A549 (cell line): ENCODE measurements at regions not wholly inside any gene's neighbourhood (a gene's known extent, or its start where the extent isn't known, plus 50 kb on each side); places are given as distances from the start of the nearest gene placed in this dataset.

Experiments used
- ATAC-seq, 2 experiments: fragments of 200-7000 bp in 1 of 2; fragments of >200 bp in 1 of 2; cut with Nextera tagmentation in 1 of 2; cut with Tn5 transposase in 1 of 2; 3 replicates each; pipeline versions ENCODE4 v1.8.0 to v1.9.1; 2018 to 2020; ENCODE audit warnings: mild to moderate bottlenecking in 1 of 2, moderate library complexity in 1 of 2
- CTCF ChIA-PET: fragments of 300-600 bp; sonication (Branson Sonifier 250); formaldehyde crosslinking; extraction: SDS; loops from one replicate; lab custom pipeline; 2021; ENCODE audit warnings: antibody characterized with exemption, inconsistent platforms; lab: Yijun Ruan, JAX
- POLR2A ChIA-PET: fragments of 350-600 bp; formaldehyde crosslinking; extraction: SDS; loops from one replicate; lab custom pipeline; 2021; ENCODE audit warnings: antibody characterized with exemption, inconsistent platforms; lab: Yijun Ruan, JAX
- DNase-seq, 2 experiments: peaks; one replicate each; pipeline versions ENCODE4 v3.0.0 to v3.0.0-alpha.2; 2011 to 2016; ENCODE audit warnings: low read depth in 1 of 2, low spot score in 1 of 2
- FAIRE-seq: peaks from 2 replicates; lab custom pipeline; 2011; peaks lifted over from hg19 to GRCh38; lab: Jason Lieb, UNC
- H3K27ac ChIP-seq, 2 experiments: fragments of >200 bp; sonication (Bioruptor Twin); formaldehyde crosslinking; 3 replicates each; pipeline ENCODE4 v1.5.1; 2016 to 2017
- H3K4me1 ChIP-seq: fragments of >200 bp; sonication (Bioruptor Twin); formaldehyde crosslinking; 3 replicates; pipeline ENCODE4 v1.6.1; 2016
- H3K4me2 ChIP-seq: fragments of >200 bp; sonication (Bioruptor Twin); formaldehyde crosslinking; 3 replicates; pipeline ENCODE4 v1.6.1; 2016
- H3K4me3 ChIP-seq: fragments of >200 bp; sonication (Bioruptor Twin); formaldehyde crosslinking; 3 replicates; pipeline ENCODE4 v1.5.1; 2016
- H3K9me3 ChIP-seq: fragments of >200 bp; sonication (Bioruptor Twin); formaldehyde crosslinking; 3 replicates; pipeline ENCODE4 v1.6.1; 2016
- BCL3 ChIP-seq: fragments of >200 bp; sonication (Bioruptor Twin); formaldehyde crosslinking; IDR thresholded peaks from 3 replicates; pipeline ENCODE4 v1.6.1; 2016
- BHLHE40 ChIP-seq: IDR thresholded peaks from 2 replicates; pipeline ENCODE4 v1.6.1; 2012; ENCODE audit warnings: low read depth, low read length, inconsistent platforms
- CHD4 ChIP-seq: fragments of 200-600 bp; sonication (generic); IDR thresholded peaks from 2 replicates; pipeline ENCODE4 v1.6.1; 2016; ENCODE audit warnings: antibody characterized with exemption, mild to moderate bottlenecking, borderline replicate concordance
- CTCF ChIP-seq: fragments of >200 bp; sonication (Bioruptor Twin); formaldehyde crosslinking; IDR thresholded peaks from 3 replicates; pipeline ENCODE4 v1.5.1; 2016
- E2F6 ChIP-seq: IDR thresholded peaks from 2 replicates; pipeline ENCODE4 v1.6.1; 2012; ENCODE audit warnings: low read depth, borderline replicate concordance
- ESRRA ChIP-seq: fragments of 150-350 bp; IDR thresholded peaks from 2 replicates; pipeline ENCODE4 v1.6.1; 2014; ENCODE audit warnings: mild to moderate bottlenecking, low read length, borderline replicate concordance
- FOSL2 ChIP-seq, 2 experiments: fragments of 450-650 bp in 1 of 2; fragments of >200 bp in 1 of 2; sonication (Bioruptor Twin) in 1 of 2; formaldehyde crosslinking; IDR thresholded peaks; 2 replicates each; pipeline versions ENCODE4 v1.5.0 to v1.6.1; 2016 to 2020; ENCODE audit warnings: mild to moderate bottlenecking in 1 of 2, moderate library complexity in 1 of 2
- FOXS1 ChIP-seq: fragments of 250-450 bp; sonication (Bioruptor Pico); IDR thresholded peaks from 2 replicates; pipeline ENCODE4 v1.5.0; 2020; ENCODE audit warnings: mild to moderate bottlenecking, moderate library complexity
- HDAC2 ChIP-seq: fragments of 200-600 bp; sonication (generic); IDR thresholded peaks from 2 replicates; pipeline ENCODE4 v1.6.1; 2016
- HMGXB4 ChIP-seq: fragments of 250-450 bp; sonication (Bioruptor Pico); IDR thresholded peaks from 2 replicates; pipeline ENCODE4 v1.5.0; 2021; ENCODE audit warnings: mild to moderate bottlenecking, moderate library complexity, borderline replicate concordance
- HOXA7 ChIP-seq: fragments of 250-450 bp; sonication (Bioruptor Pico); IDR thresholded peaks from 2 replicates; pipeline ENCODE4 v1.5.0; 2020; ENCODE audit warnings: mild to moderate bottlenecking, moderate library complexity
- JUNB ChIP-seq: fragments of >200 bp; sonication (Bioruptor Twin); formaldehyde crosslinking; IDR thresholded peaks from 2 replicates; pipeline ENCODE4 v1.6.1; 2016
- MAX ChIP-seq: IDR thresholded peaks from 2 replicates; pipeline ENCODE4 v1.6.1; 2012
- MAZ ChIP-seq: fragments of 150-350 bp; IDR thresholded peaks from 2 replicates; pipeline ENCODE4 v1.6.1; 2014; ENCODE audit warnings: antibody characterized with exemption, low read depth, low read length, borderline replicate concordance
- MYC ChIP-seq: IDR thresholded peaks from 2 replicates; pipeline ENCODE4 v1.6.1; 2012; ENCODE audit warnings: mild to moderate bottlenecking, inconsistent platforms, low read length, improper control_type of control experiment, borderline replicate concordance
- NFE2L2 ChIP-seq: fragments of 150-350 bp; conservative IDR thresholded peaks from 2 replicates; pipeline ENCODE4 v1.6.1; 2014; ENCODE audit warnings: low read length
- NR3C1 ChIP-seq: fragments of >200 bp; sonication (Bioruptor Twin); formaldehyde crosslinking; IDR thresholded peaks from 3 replicates; pipeline ENCODE4 v1.6.1; 2017
- PBX3 ChIP-seq: IDR thresholded peaks from 2 replicates; pipeline ENCODE4 v1.6.1; 2012
- POLR2A ChIP-seq: IDR thresholded peaks from 2 replicates; pipeline ENCODE4 v1.6.1; 2012; ENCODE audit warnings: mild to moderate bottlenecking, low read length
- POLR2AphosphoS2 ChIP-seq: conservative IDR thresholded peaks from 2 replicates; pipeline ENCODE4 v1.6.1; 2012; ENCODE audit warnings: low read length, improper control_type of control experiment, inconsistent platforms
- RAD21 ChIP-seq, 2 experiments: fragments of >200 bp in 1 of 2; sonication (Bioruptor Twin) in 1 of 2; formaldehyde crosslinking in 1 of 2; IDR thresholded peaks in 1 of 2; conservative IDR thresholded peaks in 1 of 2; 2 replicates in 1 of 2; 3 replicates in 1 of 2; pipeline ENCODE4 v1.6.1; 2012 to 2018; ENCODE audit warnings: inconsistent platforms in 1 of 2
- REST ChIP-seq: fragments of 200-600 bp; sonication (generic); IDR thresholded peaks from 2 replicates; pipeline ENCODE4 v1.6.1; 2016; ENCODE audit warnings: antibody characterized with exemption, mild to moderate bottlenecking, moderate library complexity
- SREBF2 ChIP-seq: fragments of 450-650 bp; IDR thresholded peaks from 2 replicates; pipeline ENCODE4 v1.6.1; 2014; ENCODE audit warnings: mild to moderate bottlenecking, moderate library complexity
- TP53 ChIP-seq: fragments of 250-450 bp; sonication (Bioruptor Pico); IDR thresholded peaks from 2 replicates; pipeline ENCODE4 v1.5.0; 2021; ENCODE audit warnings: mild to moderate bottlenecking, moderate library complexity
- ZNF302 ChIP-seq: fragments of 250-450 bp; sonication (Bioruptor Pico); IDR thresholded peaks from 2 replicates; pipeline ENCODE4 v1.9.0; 2021; ENCODE audit warnings: inconsistent platforms, mild to moderate bottlenecking, moderate library complexity
- WGBS: methylation state at CpG from one replicate; pipeline ENCODE4 v1.1.6; 2017; ENCODE audit errors: missing lambda C conversion rate; 5-methylcytosine and 5-hydroxymethylcytosine counted together

GRCh38 chr12:94082690-94083089, 65.7 kb upstream of the PLXNC1 start:
- no peak for FAIRE-seq
- POLR2A ChIA-PET: no interaction called here
- Histone ChIP-seq H3K27ac (no peak overlapping the region), H3K9me3 (peaks cover 19% of the 10 kb centered on the region), H3K4me1 (peaks cover 5% of the 10 kb centered on the region; the same call in 1 of the 3 replicates), H3K4me2 (no peak overlapping the region), H3K4me3 (no peak overlapping the region)
- TF ChIP-seq MAX (no peak), CTCF (no peak), ZNF302 (CRISPR knock-in tag) (no peak), MAZ (no peak), BHLHE40 (no peak), NFE2L2 (no peak), CHD4 (no peak), MYC (no peak), PBX3 (no peak)
- 66% methylated on average over 5 of the region's 5 CpGs for WGBS
- CTCF ChIA-PET: interaction anchor here (0.8 to 12.7 kb wide), 4 partner anchors 8 to 513 kb away, joined by 3 to 103 read pairs (median 4); no protein-coding TSS in a partner anchor
- DNase-seq: no peak
- ATAC-seq: no peak

- H3K4me3 ChIP-seq: no peak overlapping the region
- TF ChIP-seq ESRRA: no peak
- no peak for TF ChIP-seq TP53 (CRISPR knock-in tag)
- no peak for TF ChIP-seq SREBF2
- TF ChIP-seq FOXS1 (CRISPR knock-in tag): no peak
- TF ChIP-seq NFE2L2: no peak
- TF ChIP-seq RAD21 (conservative IDR thresholded peaks at IDR 0.05 in 1 of 2, IDR thresholded peaks at IDR 0.05 in 1 of 2): no peak
- TF ChIP-seq HDAC2: no peak
- TF ChIP-seq BHLHE40: no peak
- no peak for TF ChIP-seq JUNB
- no peak for TF ChIP-seq POLR2AphosphoS2
- TF ChIP-seq NR3C1: no peak
- TF ChIP-seq FOSL2 (IDR thresholded peaks at IDR 0.05): no peak
- no peak for TF ChIP-seq FOSL2 (CRISPR knock-in tag; IDR thresholded peaks at IDR 0.05)
- no peak for TF ChIP-seq REST
- TF ChIP-seq POLR2A: no peak
- TF ChIP-seq HOXA7 (CRISPR knock-in tag): no peak
- no peak for TF ChIP-seq E2F6
- TF ChIP-seq PBX3: no peak
- TF ChIP-seq HMGXB4 (CRISPR knock-in tag): no peak
- no peak for TF ChIP-seq BCL3
- DNase-seq (no peak), ATAC-seq (no peak), FAIRE-seq (no peak)
- ChIA-PET CTCF (interaction anchor here (1.4 to 7.4 kb wide), 2 partner anchors 12 to 323 kb away, joined by 3 to 78 read pairs; no protein-coding TSS in a partner anchor), POLR2A (interaction anchor here (0.6 to 0.8 kb wide), 2 partner anchors 413 to 494 kb away, joined by 3 read pairs; no protein-coding TSS in a partner anchor)
- H3K27ac ChIP-seq: no peak overlapping the region
- no peaks in the 10 kb centered on the region for H3K4me1 ChIP-seq
- 60% methylated on average over 3 of the region's 3 CpGs for WGBS
- H3K4me2 ChIP-seq: no peak overlapping the region
- peaks cover 17% of the 10 kb centered on the region for H3K9me3 ChIP-seq
Measured at GRCh38 chr12:94089891-94090290, 58.5 kb upstream of the PLXNC1 start.
